Stimulated activated CD8-positive, alpha-beta memory T cell treated with anti-CD3 and anti-CD28 coated beads, Interleukin-15, amount 100 ng/mL, for 48 hours (primary cell): ENCODE measurements at regions not wholly inside any gene's neighbourhood (a gene's known extent, or its start where the extent isn't known, plus 50 kb on each side); places are given as distances from the start of the nearest gene placed in this dataset.

ENCODE experiments used
- DNase-seq, 2 donors: peaks; one replicate each; pipeline ENCODE4 v3.0.0-alpha.2; 2020; ENCODE audit warnings: low read depth in 2 of 2

- no peak for DNase-seq
Measured at GRCh38 chr20:40806929-40807820, 118.1 kb upstream of the MAFB start.

GRCh38 chr20:40807821-40808170 is 118.8 kb upstream of the MAFB start:
- no peak for DNase-seq

- DNase-seq: no peak
Measured at GRCh38 chr20:40808936-40809335, 119.9 kb upstream of the MAFB start.

DNA sequence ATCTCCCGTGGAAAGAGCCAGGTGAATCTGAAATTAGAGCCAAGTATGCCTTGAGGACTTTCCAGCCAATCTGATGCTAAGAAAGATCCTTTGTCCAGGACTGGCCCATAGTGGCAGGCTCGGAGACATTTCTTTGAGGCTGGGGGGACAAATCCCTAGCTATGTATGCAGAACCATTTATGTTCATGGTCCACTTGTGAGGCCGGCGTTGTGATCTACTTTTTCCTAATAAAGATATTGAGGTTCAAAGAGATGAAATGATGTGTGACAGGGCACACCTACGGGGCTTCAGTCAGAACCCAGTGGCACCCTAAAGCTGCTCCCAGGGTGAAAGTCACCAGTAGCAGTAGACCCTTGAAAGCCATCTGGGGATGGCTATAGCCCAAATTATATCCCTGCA is 120.3 kb upstream of the MAFB start:
- no peak for DNase-seq

DNA sequence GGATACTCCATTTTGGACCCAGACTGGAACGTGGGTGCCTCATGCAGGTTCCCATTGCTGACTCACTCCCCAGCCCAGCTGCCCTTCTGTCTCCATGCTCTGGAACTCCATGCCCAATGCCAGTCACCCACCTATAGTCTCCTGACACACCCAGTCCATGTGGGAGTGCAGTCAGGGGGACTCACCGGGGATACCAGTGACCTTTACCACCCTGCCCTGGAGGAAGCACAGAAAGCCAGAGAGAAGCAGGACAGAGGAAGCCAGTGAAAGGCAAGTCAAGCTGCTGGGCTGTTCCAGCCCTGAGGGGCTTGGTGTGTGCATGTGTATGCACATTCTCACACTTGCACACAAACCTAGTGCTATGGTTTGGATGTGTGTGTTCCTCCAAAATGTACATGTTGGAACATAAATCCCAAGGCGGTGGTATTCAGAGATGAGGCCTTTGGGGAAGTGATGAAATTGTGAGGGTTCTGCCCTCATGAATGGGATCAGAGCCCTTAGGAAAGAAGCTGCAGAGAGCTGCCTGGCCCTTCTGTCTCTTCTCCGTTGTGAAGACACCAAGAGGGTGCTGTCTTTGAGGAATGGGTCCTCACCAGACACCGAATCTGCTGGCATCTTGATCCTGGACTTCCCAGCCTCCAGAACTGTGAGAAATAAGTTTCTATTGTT is 121.4 kb upstream of the MAFB start:
- no peak for DNase-seq

- DNase-seq: no peak
Measured at GRCh38 chr20:40811004-40811403, 122.0 kb upstream of the MAFB start.

GRCh38 chr20:40811660-40812414 is 122.8 kb upstream of the MAFB start:
- no peak for DNase-seq

DNA sequence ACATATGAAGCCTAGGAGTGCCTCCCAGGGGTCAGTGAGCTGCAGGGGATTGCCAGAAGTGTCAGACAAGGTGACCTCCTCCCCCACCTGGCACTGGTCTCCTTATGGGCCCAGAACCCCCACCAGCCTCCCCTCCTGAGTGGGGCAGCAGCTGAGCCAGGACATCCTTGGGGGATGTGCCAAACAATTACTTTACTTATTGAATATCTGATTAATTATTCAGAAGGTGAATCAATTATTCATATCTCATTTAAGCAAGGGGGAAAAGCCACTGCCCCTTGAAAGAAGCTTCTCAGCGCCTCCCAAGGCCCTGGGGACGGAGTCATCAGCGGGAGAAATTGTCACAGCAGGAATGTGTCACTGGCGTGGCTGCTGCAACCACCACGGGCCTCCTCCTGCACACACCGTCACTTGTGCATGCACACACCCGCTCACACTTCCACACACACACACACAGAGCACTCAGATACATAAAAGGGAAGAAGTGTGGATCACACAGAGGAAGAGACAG is 123.4 kb upstream of the MAFB start:
- DNase-seq: no peak

DNA sequence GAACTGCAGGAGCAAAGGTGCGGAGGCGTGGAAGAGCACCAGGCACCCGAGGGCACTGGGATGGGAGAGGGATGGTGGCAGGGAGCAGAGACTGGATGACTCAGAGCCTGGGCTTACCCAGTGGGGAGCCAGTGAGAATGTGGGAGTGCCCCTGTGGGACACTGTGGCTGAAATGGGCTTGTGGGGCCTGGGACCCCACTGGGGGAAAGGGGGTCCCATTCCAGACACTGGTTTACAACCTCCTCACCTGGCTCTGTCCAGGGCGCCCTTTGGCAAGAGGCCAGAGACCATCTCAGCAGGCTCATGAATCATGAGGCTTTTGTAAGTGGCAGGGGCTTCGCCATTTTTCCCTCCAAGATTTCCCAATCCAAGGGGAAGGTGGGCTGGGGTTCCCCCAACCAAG is 124.0 kb upstream of the MAFB start:
- no peak for DNase-seq

DNA sequence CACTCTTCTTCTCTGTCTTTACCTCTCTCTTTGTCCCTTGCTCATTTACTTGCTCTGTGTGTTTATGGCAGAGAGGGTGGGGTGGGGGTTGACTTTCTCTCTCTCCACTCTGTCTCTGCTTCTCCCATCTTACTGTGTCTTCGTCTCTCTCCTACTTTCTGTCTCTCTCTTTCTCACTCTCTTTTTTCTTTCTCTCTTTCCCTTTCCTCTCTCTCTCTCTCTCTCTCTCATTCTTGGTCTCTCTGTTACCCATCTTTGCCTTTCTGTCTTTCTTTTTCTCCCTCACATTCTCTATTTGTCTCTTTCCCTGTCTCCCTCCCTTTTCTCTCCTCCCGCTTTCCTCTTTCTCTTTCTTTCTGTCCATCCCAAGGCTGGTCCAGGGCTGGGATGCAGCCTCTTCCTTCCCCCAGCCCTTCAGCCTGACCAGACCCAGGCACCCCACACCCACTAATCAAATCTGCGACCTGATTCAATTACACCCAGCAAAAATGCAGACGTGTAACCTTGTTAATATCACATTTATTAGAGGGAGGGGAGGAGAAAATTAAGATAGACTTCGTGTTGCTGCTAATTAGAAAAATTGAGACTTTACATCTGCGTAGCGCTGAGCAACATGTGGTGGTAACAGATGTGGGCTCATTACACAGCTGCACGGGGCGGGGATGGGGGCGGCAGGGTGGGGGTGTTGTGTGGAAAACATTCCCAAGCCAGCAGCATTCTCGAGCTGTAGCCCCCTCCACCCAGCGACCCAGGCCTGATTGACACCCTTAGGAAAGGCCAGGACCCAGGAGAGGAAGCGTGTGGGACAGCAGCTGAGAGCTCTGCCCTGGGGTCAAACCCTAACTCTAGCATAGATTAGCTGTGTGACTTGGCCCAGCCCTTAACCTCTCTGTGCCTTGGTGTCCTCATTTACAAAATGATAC is 124.9 kb upstream of the MAFB start:
- no peak for DNase-seq

GRCh38 chr20:40814631-40814960 is 125.6 kb upstream of the MAFB start:
- no peak for DNase-seq

GRCh38 chr20:40815156-40816038 is 126.4 kb upstream of the MAFB start:
- DNase-seq: no peak

- DNase-seq: no peak
Measured at GRCh38 chr20:40816039-40816352, 127.0 kb upstream of the MAFB start.

GRCh38 chr20:40821429-40821828 is 132.4 kb upstream of the MAFB start:
- DNase-seq: no peak

DNA sequence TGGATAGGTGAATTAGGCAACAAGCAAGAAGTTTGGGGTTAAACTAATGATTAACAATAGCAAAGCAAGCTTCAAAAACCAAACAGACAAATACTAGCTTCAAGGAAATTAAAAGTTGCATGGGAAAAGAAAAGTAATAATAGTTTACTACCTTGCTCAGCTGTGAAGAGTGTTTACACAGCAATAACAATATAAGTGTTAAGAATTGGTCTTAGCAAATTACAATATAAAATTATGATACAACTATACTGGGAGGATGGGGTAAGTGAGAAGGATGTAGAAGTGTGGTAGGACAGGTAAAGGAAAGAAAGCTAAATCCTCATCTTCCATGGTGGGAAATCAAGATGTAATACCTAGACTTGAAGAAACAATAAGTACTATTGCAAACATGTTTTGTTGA is 137.7 kb upstream of the MAFB start:
- DNase-seq: no peak

DNA sequence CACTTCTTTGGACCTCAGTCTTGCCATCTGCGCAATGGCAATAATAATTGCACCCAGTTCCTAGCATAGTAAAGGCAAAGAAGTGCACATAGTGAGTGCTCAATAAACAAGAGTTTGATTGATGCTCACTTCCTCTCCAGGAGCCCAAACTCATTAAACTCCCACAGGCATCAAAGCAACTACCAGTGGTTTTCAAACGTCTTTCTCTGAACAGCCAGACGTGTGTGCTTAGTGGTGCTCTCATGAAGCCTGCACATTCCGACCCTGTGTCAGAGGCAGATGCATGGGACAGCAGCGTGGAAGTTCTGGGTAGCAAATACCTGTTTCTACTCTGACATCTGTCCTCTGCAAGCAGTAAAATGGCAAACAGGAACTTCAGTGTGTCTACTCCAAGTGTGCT is 146.3 kb upstream of the MAFB start:
- no peak for DNase-seq

- DNase-seq: no peak
Measured at GRCh38 chr20:40838509-40838908, 149.5 kb upstream of the MAFB start.

DNA sequence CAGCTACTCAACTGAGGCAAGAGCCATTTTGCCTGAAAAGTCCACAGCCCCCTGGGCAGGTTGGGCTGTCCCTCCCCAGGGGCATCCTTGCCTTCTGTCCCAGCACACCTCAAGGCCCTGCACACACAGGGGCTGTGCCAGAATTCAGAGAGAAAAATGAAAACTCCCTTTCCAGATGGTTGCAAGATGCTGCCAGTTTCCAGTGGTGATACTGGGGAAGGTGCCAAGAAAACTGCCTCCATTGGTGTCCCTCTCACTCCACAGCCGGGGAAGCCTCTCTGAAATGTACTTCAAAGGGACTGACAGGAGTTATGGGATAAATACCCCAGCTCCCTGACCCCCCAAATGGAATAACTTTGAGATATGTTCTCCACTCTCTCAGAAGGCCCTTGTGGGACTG is 154.2 kb upstream of the MAFB start:
- no peak for DNase-seq

DNA sequence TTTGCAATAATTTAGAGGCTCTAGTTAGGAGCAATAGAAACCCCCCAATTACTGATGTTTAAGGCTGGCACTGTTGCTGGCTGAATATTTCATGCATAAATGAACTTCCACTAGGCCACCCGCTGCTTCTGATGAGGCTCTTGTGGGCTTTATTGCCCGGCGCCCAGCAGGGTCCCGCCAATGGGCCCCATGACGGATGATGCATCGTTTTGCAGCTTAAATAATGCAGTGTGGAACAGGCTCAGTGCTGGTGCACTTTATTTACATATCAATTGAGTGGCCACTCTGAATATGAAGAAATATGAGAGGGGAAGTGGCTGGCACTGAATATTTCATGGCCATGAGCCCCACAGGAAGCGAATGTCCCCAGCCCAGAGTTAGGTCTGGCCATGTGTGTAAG is 155.3 kb upstream of the MAFB start:
- DNase-seq: no peak

- no peak for DNase-seq
Measured at GRCh38 chr20:40848096-40848495, 159.1 kb upstream of the MAFB start.

GRCh38 chr20:40848526-40848925 is 159.5 kb upstream of the MAFB start:
- DNase-seq: no peak
